PC-3 (cell line): ENCODE measurements at regions not wholly inside any gene's neighbourhood (a gene's known extent, or its start where the extent isn't known, plus 50 kb on each side); places are given as distances from the start of the nearest gene placed in this dataset.

Experiments
- CTCF ChIP-seq: fragments of 300-600 bp; sonication (generic); conservative IDR thresholded peaks from 2 replicates; pipeline ENCODE4 v1.5.1; 2017; ENCODE audit warnings: antibody characterized with exemption, low read depth, mild to moderate bottlenecking, low read length
- EZH2 ChIP-seq: fragments of 300-600 bp; sonication (generic); IDR thresholded peaks from one replicate; pipeline ENCODE4 v1.6.1; 2017; ENCODE audit warnings: antibody characterized with exemption, mild to moderate bottlenecking, low read length; ENCODE audit not compliant: unreplicated experiment
- EZH2phosphoT487 ChIP-seq: fragments of 300-600 bp; sonication (generic); IDR thresholded peaks from 2 replicates; pipeline ENCODE4 v1.6.1; 2018; ENCODE audit warnings: mild to moderate bottlenecking, antibody characterized with exemption, low read length, borderline replicate concordance

DNA sequence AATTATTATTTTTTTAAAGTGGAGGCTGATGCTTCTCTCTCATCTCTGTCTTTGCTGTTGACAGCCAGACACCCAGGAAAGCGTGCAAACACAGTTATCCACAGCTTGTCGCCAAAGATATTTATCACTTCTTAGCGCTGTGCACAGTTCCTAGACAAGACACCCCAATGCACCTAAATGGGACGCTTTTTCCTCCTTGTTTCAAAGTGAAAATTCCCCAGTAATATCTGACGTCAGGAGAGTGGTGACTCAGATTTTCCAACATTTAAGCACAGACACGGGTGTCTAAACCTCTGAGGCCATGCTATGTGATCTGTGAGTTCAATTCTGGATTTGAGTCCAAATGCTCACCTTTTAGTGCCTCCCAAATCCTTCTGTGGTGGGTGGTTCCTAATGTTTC lies 151.6 kb downstream of the EMX2 start:
- TF ChIP-seq CTCF (no peak), EZH2 (no peak), EZH2phosphoT487 (no peak)
